ENCODE measurements at regions not wholly inside any gene's neighbourhood (a gene's known extent, or its start where the extent isn't known, plus 50 kb on each side); places are given as distances from the start of the nearest gene placed in this dataset.

DNA sequence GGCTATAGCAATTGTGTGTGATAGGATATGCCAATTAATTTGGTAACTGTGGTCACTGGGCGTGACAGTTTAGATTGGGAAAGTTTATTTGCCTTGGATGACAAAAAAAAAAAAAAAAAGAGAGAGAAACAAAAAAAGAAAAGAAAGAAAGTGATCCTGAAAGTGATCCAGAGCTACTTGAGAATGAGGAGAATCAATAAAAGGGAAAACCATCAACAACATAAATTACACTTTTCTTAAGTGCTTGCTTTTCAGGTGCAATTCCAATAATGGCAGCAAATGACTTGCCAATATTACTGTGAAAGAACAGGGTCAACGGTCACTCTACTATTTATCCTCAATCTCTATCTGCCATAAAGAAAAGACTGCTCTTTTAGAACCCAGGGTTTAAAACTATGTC, 191.8 kb upstream of the SEMA3C start:
- no peak for TF ChIP-seq CTCF (IDR thresholded peaks at IDR 0.05)
- TF ChIP-seq POLR2A (IDR thresholded peaks at IDR 0.05): no peak

Measured in adrenal gland (tissue), 5 donors.